Loucy (cell line): ENCODE measurements at regions not wholly inside any gene's neighbourhood (a gene's known extent, or its start where the extent isn't known, plus 50 kb on each side); places are given as distances from the start of the nearest gene placed in this dataset.

Source experiments
- H2AFZ ChIP-seq: fragments of 200-600 bp; sonication (generic); 2 replicates; pipeline ENCODE4 v1.6.0; 2016; ENCODE audit warnings: antibody characterized with exemption, mild to moderate bottlenecking, low read length, moderate library complexity
- H3F3A ChIP-seq: fragments of 200-600 bp; 2 replicates; pipeline ENCODE4 v1.6.0; 2016; ENCODE audit warnings: antibody characterized with exemption, low read depth, mild to moderate bottlenecking
- H3K27me3 ChIP-seq: fragments of 200-600 bp; sonication (generic); 2 replicates; pipeline ENCODE4 v1.6.1; 2014; ENCODE audit warnings: low read length, mild to moderate bottlenecking; ENCODE audit not compliant: insufficient read depth, poor library complexity, severe bottlenecking
- H3K36me3 ChIP-seq: fragments of 200-600 bp; sonication (generic); 2 replicates; pipeline ENCODE4 v1.6.1; 2016; ENCODE audit warnings: low read length; ENCODE audit not compliant: insufficient read depth
- H3K4me1 ChIP-seq: fragments of 200-600 bp; sonication (generic); 2 replicates; pipeline ENCODE4 v1.5.1; 2014; ENCODE audit warnings: low read length, mild to moderate bottlenecking; ENCODE audit not compliant: insufficient read depth, poor library complexity, severe bottlenecking
- H3K4me2 ChIP-seq: fragments of 200-600 bp; sonication (generic); 2 replicates; pipeline ENCODE4 v1.6.0; 2014; ENCODE audit warnings: antibody characterized with exemption, low read length, low read depth, mild to moderate bottlenecking; ENCODE audit not compliant: poor library complexity, severe bottlenecking
- H3K4me3 ChIP-seq: fragments of 200-600 bp; sonication (generic); 2 replicates; pipeline ENCODE4 v1.5.1; 2014; ENCODE audit warnings: low read length, mild to moderate bottlenecking, mixed read lengths; ENCODE audit not compliant: poor library complexity, severe bottlenecking
- H3K79me2 ChIP-seq: fragments of 200-600 bp; sonication (generic); 2 replicates; pipeline ENCODE4 v1.6.1; 2014; ENCODE audit warnings: low read length; ENCODE audit not compliant: insufficient read depth
- H3K9ac ChIP-seq: fragments of 200-600 bp; sonication (generic); 2 replicates; pipeline ENCODE4 v1.6.0; 2014; ENCODE audit warnings: mild to moderate bottlenecking, low read depth, low read length, moderate library complexity; ENCODE audit not compliant: poor library complexity, severe bottlenecking
- H3K9me2 ChIP-seq: fragments of 200-600 bp; sonication (generic); replicated peaks from 2 replicates; pipeline ENCODE4 v1.6.1; 2016; ENCODE audit warnings: low read depth, low read length, mixed read lengths
- H3K9me3 ChIP-seq: fragments of 200-600 bp; sonication (generic); 2 replicates; pipeline ENCODE4 v1.6.1; 2014; ENCODE audit warnings: mild to moderate bottlenecking, antibody characterized with exemption, low read length, low read depth; ENCODE audit not compliant: insufficient read depth
- H4K20me1 ChIP-seq: fragments of 200-600 bp; sonication (generic); 2 replicates; pipeline ENCODE4 v1.6.0; 2014; ENCODE audit warnings: antibody characterized with exemption, low read length, mild to moderate bottlenecking; ENCODE audit not compliant: insufficient read depth, poor library complexity, severe bottlenecking
- CTCF ChIP-seq: fragments of 200-600 bp; sonication (generic); conservative IDR thresholded peaks from 2 replicates; pipeline ENCODE4 v1.5.1; 2014; ENCODE audit warnings: mild to moderate bottlenecking, antibody characterized with exemption, low read length
- EZH2phosphoT487 ChIP-seq: fragments of 200-600 bp; IDR thresholded peaks from 2 replicates; pipeline ENCODE4 v1.6.1; 2018; ENCODE audit warnings: antibody characterized with exemption, mild to moderate bottlenecking, moderate library complexity, borderline replicate concordance

- Histone ChIP-seq H3F3A (no peaks in the 10 kb centered on the region), H3K79me2 (no peaks in the 10 kb centered on the region), H3K4me3 (no peak overlapping the region), H4K20me1 (no peaks in the 10 kb centered on the region), H2AFZ (no peak overlapping the region), H3K27me3 (no peaks in the 10 kb centered on the region), H3K4me1 (no peaks in the 10 kb centered on the region), H3K36me3 (no peaks in the 10 kb centered on the region), H3K9ac (no peak overlapping the region), H3K9me3 (peaks cover 4% of the 10 kb centered on the region; the same call in 1 of the 2 replicates), H3K9me2 (no peaks in the 10 kb centered on the region), H3K4me2 (no peak overlapping the region)
- no peak for TF ChIP-seq EZH2phosphoT487
Observed at GRCh38 chr13:61358599-61358998, 57.0 kb downstream of the PCDH20 start.

- Histone ChIP-seq H3K27me3 (no peaks in the 10 kb centered on the region), H3K79me2 (no peaks in the 10 kb centered on the region), H3F3A (no peaks in the 10 kb centered on the region), H3K36me3 (no peaks in the 10 kb centered on the region), H3K4me2 (no peak overlapping the region), H2AFZ (no peak overlapping the region), H3K4me1 (no peaks in the 10 kb centered on the region), H3K4me3 (no peak overlapping the region), H3K9me3 (peaks cover 4% of the 10 kb centered on the region; the same call in 1 of the 2 replicates), H3K9me2 (no peaks in the 10 kb centered on the region), H4K20me1 (no peaks in the 10 kb centered on the region), H3K9ac (no peak overlapping the region)
- TF ChIP-seq EZH2phosphoT487 (no peak), CTCF (no peak)
Observed at GRCh38 chr13:61350341-61350740, 65.3 kb downstream of the PCDH20 start.

GRCh38 chr13:61339054-61339621 lies 76.5 kb downstream of the PCDH20 start:
- H3K9me3 ChIP-seq: no peaks in the 10 kb centered on the region
- TF ChIP-seq EZH2phosphoT487: no peak
- no peak for TF ChIP-seq CTCF
- no peak overlapping the region for H2AFZ ChIP-seq

GRCh38 chr13:61316647-61317046 lies 99.0 kb downstream of the PCDH20 start:
- Histone ChIP-seq H3K9ac (no peak overlapping the region), H3K36me3 (no peaks in the 10 kb centered on the region), H3K4me1 (no peaks in the 10 kb centered on the region), H3K4me2 (no peak overlapping the region), H4K20me1 (no peaks in the 10 kb centered on the region), H3K79me2 (no peaks in the 10 kb centered on the region), H3F3A (no peaks in the 10 kb centered on the region), H3K4me3 (no peak overlapping the region), H2AFZ (no peak overlapping the region), H3K9me2 (no peaks in the 10 kb centered on the region), H3K27me3 (no peaks in the 10 kb centered on the region), H3K9me3 (no peaks in the 10 kb centered on the region)
- TF ChIP-seq CTCF: no peak

More at GRCh38 chr13:61339054-61339621, 76.5 kb downstream of the PCDH20 start:
- no peak overlapping the region for H3K4me3 ChIP-seq
- no peaks in the 10 kb centered on the region for H4K20me1 ChIP-seq
- H3K27me3 ChIP-seq: no peaks in the 10 kb centered on the region
- no peaks in the 10 kb centered on the region for H3F3A ChIP-seq
- no peaks in the 10 kb centered on the region for H3K79me2 ChIP-seq
- H3K4me1 ChIP-seq: no peaks in the 10 kb centered on the region
- no peak overlapping the region for H3K4me2 ChIP-seq
- H3K9ac ChIP-seq: no peak overlapping the region
- no peaks in the 10 kb centered on the region for H3K36me3 ChIP-seq
- H3K9me2 ChIP-seq: no peaks in the 10 kb centered on the region
